Lung (tissue), 11 donors: ENCODE measurements at regions not wholly inside any gene's neighbourhood (a gene's known extent, or its start where the extent isn't known, plus 50 kb on each side); places are given as distances from the start of the nearest gene placed in this dataset.

Source experiments
- ATAC-seq: fragments of 200-7000 bp; cut with Tn5 transposase; one replicate; pipeline ENCODE4 v1.9.1; 2020; ENCODE audit warnings: moderate number of reproducible peaks; ENCODE audit not compliant: insufficient read depth, low FRiP score
- DNase-seq, 3 donors: peaks; one replicate each; pipeline ENCODE4 v3.0.0-alpha.2; 2013 to 2017
- H3K27ac ChIP-seq, 2 donors: one replicate each; pipeline ENCODE4 v1.5.1; 2013; ENCODE audit warnings: mild to moderate bottlenecking in 2 of 2, moderate library complexity in 2 of 2, control low read depth in 1 of 2, inconsistent platforms in 1 of 2, low read depth in 1 of 2, low read length in 1 of 2
- H3K27me3 ChIP-seq, 3 donors: one replicate each; pipeline ENCODE4 v1.5.1; 2013; ENCODE audit warnings: low read length in 2 of 3; ENCODE audit not compliant: control insufficient read depth in 3 of 3, insufficient read depth in 3 of 3
- H3K36me3 ChIP-seq, 4 donors: one replicate each; pipeline ENCODE4 v1.5.1; 2013; ENCODE audit warnings: low read length in 4 of 4, mild to moderate bottlenecking in 1 of 4, moderate library complexity in 1 of 4; ENCODE audit not compliant: control insufficient read depth in 4 of 4, insufficient read depth in 4 of 4
- H3K4me1 ChIP-seq, 5 donors: one replicate each; pipeline ENCODE4 v1.5.1; 2013; ENCODE audit warnings: low read length in 5 of 5, mild to moderate bottlenecking in 2 of 5, moderate library complexity in 1 of 5; ENCODE audit not compliant: control insufficient read depth in 5 of 5, insufficient read depth in 5 of 5
- H3K4me3 ChIP-seq: one replicate; pipeline ENCODE4 v1.5.1; 2013; ENCODE audit warnings: mild to moderate bottlenecking, control low read depth, moderate library complexity
- H3K9ac ChIP-seq, 2 donors: one replicate each; pipeline ENCODE4 v1.5.1; 2013; ENCODE audit warnings: low read length in 2 of 2, control low read depth in 1 of 2; ENCODE audit not compliant: insufficient read depth in 1 of 2
- H3K9me3 ChIP-seq, 4 donors: one replicate each; pipeline ENCODE4 v1.5.1; 2013; ENCODE audit warnings: low read length in 3 of 4, mild to moderate bottlenecking in 1 of 4, moderate library complexity in 1 of 4; ENCODE audit not compliant: control insufficient read depth in 4 of 4, insufficient read depth in 3 of 4
- CTCF ChIP-seq: IDR thresholded peaks from 2 replicates; pipeline ENCODE4 v1.5.1; 2012; ENCODE audit warnings: mild to moderate bottlenecking; ENCODE audit errors: control extremely low read depth, extremely low read depth
- WGBS, 2 donors: extraction: QIAGEN DNeasy Blood & Tissue Kit; methylation state at CpG; one replicate each; pipeline ENCODE4 v1.1.7; 2013; 5-methylcytosine and 5-hydroxymethylcytosine counted together
- donor health status: control.
- donor health status: control.
- donor health status: Bipolar disorder and iron deficiency.
- donor health status: healthy.
- donor health status: DM: yes; HTN: yes; CAD: no.

- Histone ChIP-seq H3K36me3 (no peaks in the 10 kb centered on the region), H3K27me3 (no peaks in the 10 kb centered on the region), H3K9ac (no peak overlapping the region), H3K4me1 (peaks cover 0 to 18% (median 0%) of the 10 kb centered on the region in 5 donors), H3K9me3 (peaks cover 0 to 2% (median 0%) of the 10 kb centered on the region in 4 donors), H3K4me3 (no peak overlapping the region), H3K27ac (no peak overlapping the region)
- ATAC-seq (no peak), DNase-seq (peak; percentile 88 to 99 (median 99))
- 61 to 78% methylated on average over 4 of the region's 4 CpGs for WGBS, 2 donors
- TF ChIP-seq CTCF: no peak
Observed at GRCh38 chr2:148593421-148593820, 51.1 kb upstream of the EPC2 start.

GRCh38 chr2:148594216-148594615 lies 50.3 kb upstream of the EPC2 start:
- no peak for TF ChIP-seq CTCF
- Histone ChIP-seq H3K4me1 (peaks cover 0 to 14% (median 0%) of the 10 kb centered on the region in 5 donors), H3K9ac (no peak overlapping the region), H3K27me3 (no peaks in the 10 kb centered on the region), H3K27ac (no peak overlapping the region), H3K9me3 (peaks cover 0 to 2% (median 0%) of the 10 kb centered on the region in 4 donors), H3K4me3 (no peak overlapping the region), H3K36me3 (no peaks in the 10 kb centered on the region)
- WGBS, 2 donors: 83 to 90% methylated on average over 5 of the region's 5 CpGs
- DNase-seq (no peak), ATAC-seq (no peak)
